Stomach (tissue), 8 donors: ENCODE measurements at regions not wholly inside any gene's neighbourhood (a gene's known extent, or its start where the extent isn't known, plus 50 kb on each side); places are given as distances from the start of the nearest gene placed in this dataset.

Source experiments
- DNase-seq, 2 donors: peaks; one replicate each; pipeline versions ENCODE4 v3.0.0 to v3.0.0-alpha.2; 2013 to 2019
- H3K27ac ChIP-seq, 5 donors: fragments of 200-600 bp in 4 of 5; sonication (generic) in 4 of 5; one replicate each; pipeline ENCODE4 v1.5.1; 2013 to 2019; ENCODE audit warnings: mild to moderate bottlenecking in 1 of 5, moderate library complexity in 1 of 5
- H3K27me3 ChIP-seq, 3 donors: fragments of 200-600 bp; sonication (generic); one replicate each; pipeline ENCODE4 v1.5.1; 2017 to 2019; ENCODE audit warnings: mixed run types in 1 of 3
- H3K36me3 ChIP-seq, 4 donors: fragments of 200-600 bp; sonication (generic); 1 replicate in 3 of 4; 2 replicates in 1 of 4; pipeline ENCODE4 v1.5.1; 2016 to 2019
- H3K4me1 ChIP-seq, 4 donors: fragments of 200-600 bp; sonication (generic); one replicate each; pipeline ENCODE4 v1.5.1; 2016 to 2019
- H3K4me3 ChIP-seq, 4 donors: fragments of 200-600 bp; sonication (generic) in 3 of 4; one replicate each; pipeline ENCODE4 v1.5.1; 2016 to 2019; ENCODE audit warnings: mild to moderate bottlenecking in 1 of 4
- H3K9me3 ChIP-seq, 4 donors: fragments of 200-600 bp; sonication (generic); one replicate each; pipeline ENCODE4 v1.5.1; 2016 to 2019
- EP300 ChIP-seq: sonication (generic); formaldehyde crosslinking; IDR thresholded peaks from one replicate; pipeline ENCODE4 v1.6.1; 2017; ENCODE audit warnings: antibody characterized with exemption
- POLR2A ChIP-seq, 4 donors: fragments of 450-650 bp; IDR thresholded peaks; one replicate each; pipeline ENCODE4 v1.6.1; 2016; ENCODE audit warnings: antibody characterized with exemption in 4 of 4, control low read depth in 2 of 4, mild to moderate bottlenecking in 1 of 4, moderate library complexity in 1 of 4
- POLR2AphosphoS5 ChIP-seq, 3 donors: sonication (generic); formaldehyde crosslinking; IDR thresholded peaks; one replicate each; pipeline ENCODE4 v1.6.1; 2016; ENCODE audit warnings: antibody characterized with exemption in 3 of 3
- WGBS, 5 donors: extraction: QIAGEN DNeasy Blood & Tissue Kit in 3 of 5; methylation state at CpG; one replicate each; pipeline versions ENCODE4 v1.1.5 to v1.1.7; 2013 to 2018; 5-methylcytosine and 5-hydroxymethylcytosine counted together
- intact Hi-C: fragments of 100-400 bp; cut with DNase I; formaldehyde crosslinking; loops from one replicate; pipeline ENCODE4 v1.15.1; 2023; ENCODE audit warnings: low total_unique reads
- TF ChIP-seq, protein P1 (sequence below), 7 experiments: fragments of 450-650 bp in 4 of 7; fragments of 200-600 bp in 3 of 7; sonication (generic) in 3 of 7; IDR thresholded peaks; one replicate each; pipeline ENCODE4 v1.5.1; 2016 to 2019; ENCODE audit warnings: antibody characterized with exemption in 7 of 7, control low read depth in 2 of 7, mild to moderate bottlenecking in 1 of 7
- donor health status: healthy with polysubstance abuse.
- donor health status: Bipolar disorder and iron deficiency.
- donor health status: healthy.

DNA sequence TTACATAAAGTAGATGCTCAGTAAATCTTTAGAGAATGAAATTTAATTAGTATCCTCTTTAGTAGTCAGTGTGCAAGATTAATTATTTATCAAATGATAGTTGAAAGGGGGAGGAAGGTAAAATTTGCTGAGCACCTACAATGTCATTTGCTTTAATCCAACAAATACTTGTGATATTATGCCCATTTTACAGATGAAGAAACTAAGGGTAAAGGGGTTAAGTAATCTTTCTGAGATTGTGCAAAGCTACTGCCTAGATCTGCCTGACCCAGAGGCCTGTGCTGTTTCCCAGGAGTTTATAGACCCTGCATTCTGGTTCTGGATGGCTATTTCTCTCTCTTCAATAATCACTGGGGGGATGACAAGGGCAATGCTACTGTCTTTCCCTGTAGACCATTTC lies 58.3 kb upstream of the BACH2 start:
- intact Hi-C loops: no loop called here
- no peak overlapping the region for H3K4me3 ChIP-seq

DNA sequence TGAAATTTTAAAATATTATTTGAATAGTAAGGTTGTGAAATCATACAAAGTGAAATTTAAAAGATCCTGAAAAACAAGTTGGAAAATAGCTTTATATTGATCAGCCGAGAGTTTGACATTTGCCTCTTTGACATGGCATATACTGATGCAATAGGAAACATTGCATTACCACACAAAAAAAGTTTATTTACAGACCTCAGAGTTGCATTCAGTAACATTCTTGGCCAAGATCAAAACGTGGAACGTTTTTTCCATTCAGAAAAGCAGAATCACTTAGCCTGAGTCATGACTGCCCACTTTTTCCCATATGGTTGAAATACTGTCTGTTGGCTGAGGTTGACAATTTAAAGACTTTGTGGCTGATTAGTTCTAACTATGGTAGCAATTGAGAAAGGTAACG lies 55.1 kb upstream of the BACH2 start:
- Histone ChIP-seq H3K27ac (no peak overlapping the region), H3K9me3 (no peaks in the 10 kb centered on the region), H3K4me3 (no peak overlapping the region), H3K36me3 (no peaks in the 10 kb centered on the region), H3K4me1 (peaks cover 0 to 7% (median 0%) of the 10 kb centered on the region in 4 donors), H3K27me3 (peaks cover 0 to 6% (median 0%) of the 10 kb centered on the region in 3 donors)
- TF ChIP-seq, protein P1, sequence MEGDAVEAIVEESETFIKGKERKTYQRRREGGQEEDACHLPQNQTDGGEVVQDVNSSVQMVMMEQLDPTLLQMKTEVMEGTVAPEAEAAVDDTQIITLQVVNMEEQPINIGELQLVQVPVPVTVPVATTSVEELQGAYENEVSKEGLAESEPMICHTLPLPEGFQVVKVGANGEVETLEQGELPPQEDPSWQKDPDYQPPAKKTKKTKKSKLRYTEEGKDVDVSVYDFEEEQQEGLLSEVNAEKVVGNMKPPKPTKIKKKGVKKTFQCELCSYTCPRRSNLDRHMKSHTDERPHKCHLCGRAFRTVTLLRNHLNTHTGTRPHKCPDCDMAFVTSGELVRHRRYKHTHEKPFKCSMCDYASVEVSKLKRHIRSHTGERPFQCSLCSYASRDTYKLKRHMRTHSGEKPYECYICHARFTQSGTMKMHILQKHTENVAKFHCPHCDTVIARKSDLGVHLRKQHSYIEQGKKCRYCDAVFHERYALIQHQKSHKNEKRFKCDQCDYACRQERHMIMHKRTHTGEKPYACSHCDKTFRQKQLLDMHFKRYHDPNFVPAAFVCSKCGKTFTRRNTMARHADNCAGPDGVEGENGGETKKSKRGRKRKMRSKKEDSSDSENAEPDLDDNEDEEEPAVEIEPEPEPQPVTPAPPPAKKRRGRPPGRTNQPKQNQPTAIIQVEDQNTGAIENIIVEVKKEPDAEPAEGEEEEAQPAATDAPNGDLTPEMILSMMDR (IDR thresholded peaks at IDR 0.05): no peak
- TF ChIP-seq POLR2A (IDR thresholded peaks at IDR 0.05) (no peak), EP300 (no peak), POLR2AphosphoS5 (IDR thresholded peaks at IDR 0.05) (no peak)
- intact Hi-C loops: no loop called here
- DNase-seq: no peak
- 35 to 43% (median 37%) methylated on average over 4 of the region's 4 CpGs for WGBS, 5 donors

More for the DNA sequence above, 58.3 kb upstream of the BACH2 start:
- peaks cover 0 to 7% (median 0%) of the 10 kb centered on the region in 4 donors for H3K4me1 ChIP-seq
- peaks cover 0 to 6% (median 0%) of the 10 kb centered on the region in 3 donors for H3K27me3 ChIP-seq
- no peak for DNase-seq
- TF ChIP-seq POLR2AphosphoS5 (IDR thresholded peaks at IDR 0.05) (no peak), POLR2A (IDR thresholded peaks at IDR 0.05) (no peak), EP300 (no peak)
- TF ChIP-seq, protein P1 (IDR thresholded peaks at IDR 0.05): no peak
- no peaks in the 10 kb centered on the region for H3K9me3 ChIP-seq
- H3K27ac ChIP-seq: no peak overlapping the region
- no peaks in the 10 kb centered on the region for H3K36me3 ChIP-seq

- 38 to 44% (median 39%) methylated on average over 8 of the region's 8 CpGs for WGBS, 5 donors
- no peak overlapping the region for H3K27ac ChIP-seq
- peak in 1 of 2 donors; percentile 55 for DNase-seq
- intact Hi-C loops: no loop called here
- TF ChIP-seq, protein P1 (IDR thresholded peaks at IDR 0.05): no peak
- TF ChIP-seq POLR2AphosphoS5 (IDR thresholded peaks at IDR 0.05): no peak
- TF ChIP-seq POLR2A (IDR thresholded peaks at IDR 0.05): no peak
- no peak for TF ChIP-seq EP300
- no peaks in the 10 kb centered on the region for H3K36me3 ChIP-seq
- no peak overlapping the region for H3K4me3 ChIP-seq
- H3K9me3 ChIP-seq: no peaks in the 10 kb centered on the region
- H3K27me3 ChIP-seq: peaks cover 0 to 3% (median 0%) of the 10 kb centered on the region in 3 donors
- H3K4me1 ChIP-seq: peaks cover 0 to 7% (median 0%) of the 10 kb centered on the region in 4 donors
Measured at GRCh38 chr6:90350689-90351554, 54.3 kb upstream of the BACH2 start.

- Histone ChIP-seq H3K9me3 (no peaks in the 10 kb centered on the region), H3K36me3 (no peaks in the 10 kb centered on the region), H3K27ac (no peak overlapping the region), H3K4me1 (peaks cover 0 to 7% (median 0%) of the 10 kb centered on the region in 4 donors), H3K27me3 (peaks cover 0 to 4% (median 0%) of the 10 kb centered on the region in 3 donors), H3K4me3 (no peak overlapping the region)
- no peak for TF ChIP-seq POLR2AphosphoS5 (IDR thresholded peaks at IDR 0.05)
- TF ChIP-seq POLR2A (IDR thresholded peaks at IDR 0.05): no peak
- TF ChIP-seq, protein P1 (IDR thresholded peaks at IDR 0.05): no peak
- TF ChIP-seq EP300: no peak
- no peak for DNase-seq
- 67 to 87% (median 78%) methylated on average over 2 of the region's 2 CpGs for WGBS, 5 donors
- intact Hi-C loops: no loop called here
Measured at GRCh38 chr6:90347411-90347851, 50.8 kb upstream of the BACH2 start.
